ENCODE measurements at regions not wholly inside any gene's neighbourhood (a gene's known extent, or its start where the extent isn't known, plus 50 kb on each side); places are given as distances from the start of the nearest gene placed in this dataset.
"Not testable (repeated sequence)": the region's sequence is repeated elsewhere in the genome, so short reads cannot be mapped to it uniquely, and the experiment has no call there.

DNA sequence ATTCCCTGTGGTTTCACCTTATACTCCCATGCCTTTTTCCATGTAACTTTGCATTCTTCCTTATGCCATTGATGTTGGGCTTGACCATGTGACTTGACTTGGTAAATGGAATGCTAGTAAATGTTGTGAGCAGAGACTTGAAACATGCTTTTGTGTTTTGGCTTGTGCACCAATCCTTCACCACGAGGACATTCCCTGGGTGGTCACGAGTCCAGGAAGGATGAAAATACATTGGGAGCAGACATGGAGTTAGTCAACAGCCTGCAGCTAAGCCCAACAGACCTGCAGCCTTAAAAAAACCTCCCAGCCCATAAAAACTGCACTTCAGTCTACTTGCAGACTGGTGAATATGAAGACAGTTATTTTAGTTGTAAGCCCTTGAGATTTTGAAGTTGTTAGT is 116.5 kb upstream of the SPATS2L start:
- no peak overlapping the region for H3K4me3 ChIP-seq (ENCODE audit: control insufficient read depth, low read depth, low read length)
- no peak for DNase-seq (ENCODE audit: low read depth)
- TF ChIP-seq, protein P1, sequence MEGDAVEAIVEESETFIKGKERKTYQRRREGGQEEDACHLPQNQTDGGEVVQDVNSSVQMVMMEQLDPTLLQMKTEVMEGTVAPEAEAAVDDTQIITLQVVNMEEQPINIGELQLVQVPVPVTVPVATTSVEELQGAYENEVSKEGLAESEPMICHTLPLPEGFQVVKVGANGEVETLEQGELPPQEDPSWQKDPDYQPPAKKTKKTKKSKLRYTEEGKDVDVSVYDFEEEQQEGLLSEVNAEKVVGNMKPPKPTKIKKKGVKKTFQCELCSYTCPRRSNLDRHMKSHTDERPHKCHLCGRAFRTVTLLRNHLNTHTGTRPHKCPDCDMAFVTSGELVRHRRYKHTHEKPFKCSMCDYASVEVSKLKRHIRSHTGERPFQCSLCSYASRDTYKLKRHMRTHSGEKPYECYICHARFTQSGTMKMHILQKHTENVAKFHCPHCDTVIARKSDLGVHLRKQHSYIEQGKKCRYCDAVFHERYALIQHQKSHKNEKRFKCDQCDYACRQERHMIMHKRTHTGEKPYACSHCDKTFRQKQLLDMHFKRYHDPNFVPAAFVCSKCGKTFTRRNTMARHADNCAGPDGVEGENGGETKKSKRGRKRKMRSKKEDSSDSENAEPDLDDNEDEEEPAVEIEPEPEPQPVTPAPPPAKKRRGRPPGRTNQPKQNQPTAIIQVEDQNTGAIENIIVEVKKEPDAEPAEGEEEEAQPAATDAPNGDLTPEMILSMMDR (IDR thresholded peaks at IDR 0.05; ENCODE audit: control insufficient read depth, insufficient read depth, low read depth, low read length, missing control alignments) = no peak

DNA sequence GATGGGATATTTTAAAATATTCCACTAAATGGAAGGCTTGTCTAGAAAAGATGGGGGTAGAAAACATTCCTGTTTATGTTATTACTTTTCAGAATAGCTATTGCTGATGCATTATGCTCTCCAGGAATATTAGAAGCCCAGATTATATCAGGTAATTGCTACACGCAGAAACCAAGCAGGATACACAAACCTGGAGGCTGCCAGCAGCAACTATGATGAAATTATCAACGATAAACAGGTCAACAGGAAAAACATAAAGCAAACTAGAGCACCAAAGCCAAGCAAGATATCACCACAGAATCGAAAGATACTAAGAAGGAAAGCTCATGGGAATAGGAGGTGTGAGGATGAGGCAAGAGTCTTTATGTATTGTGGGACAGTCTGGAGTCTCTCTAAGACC is 113.2 kb upstream of the SPATS2L start:
- H3K4me3 ChIP-seq (ENCODE audit: control insufficient read depth, low read depth, low read length) = no peak overlapping the region
- DNase-seq (ENCODE audit: low read depth) = no peak

GRCh38 chr2:200193791-200194190 is 112.7 kb upstream of the SPATS2L start:
- TF ChIP-seq, protein P1 (IDR thresholded peaks at IDR 0.05; ENCODE audit: control insufficient read depth, insufficient read depth, low read depth, low read length, missing control alignments) = no peak
- no peak overlapping the region for H3K4me3 ChIP-seq (ENCODE audit: control insufficient read depth, low read depth, low read length)
- no peak for DNase-seq (ENCODE audit: low read depth)

More for the DNA sequence above, 113.2 kb upstream of the SPATS2L start:
- TF ChIP-seq, protein P1 (IDR thresholded peaks at IDR 0.05; ENCODE audit: control insufficient read depth, insufficient read depth, low read depth, low read length, missing control alignments) = no peak

- no peak overlapping the region for H3K4me3 ChIP-seq (ENCODE audit: control insufficient read depth, low read depth, low read length)
- TF ChIP-seq, protein P1 (IDR thresholded peaks at IDR 0.05; ENCODE audit: control insufficient read depth, insufficient read depth, low read depth, low read length, missing control alignments) = no peak
- no peak for DNase-seq (ENCODE audit: low read depth)
Measured at GRCh38 chr2:200194746-200195145, 111.7 kb upstream of the SPATS2L start.

DNA sequence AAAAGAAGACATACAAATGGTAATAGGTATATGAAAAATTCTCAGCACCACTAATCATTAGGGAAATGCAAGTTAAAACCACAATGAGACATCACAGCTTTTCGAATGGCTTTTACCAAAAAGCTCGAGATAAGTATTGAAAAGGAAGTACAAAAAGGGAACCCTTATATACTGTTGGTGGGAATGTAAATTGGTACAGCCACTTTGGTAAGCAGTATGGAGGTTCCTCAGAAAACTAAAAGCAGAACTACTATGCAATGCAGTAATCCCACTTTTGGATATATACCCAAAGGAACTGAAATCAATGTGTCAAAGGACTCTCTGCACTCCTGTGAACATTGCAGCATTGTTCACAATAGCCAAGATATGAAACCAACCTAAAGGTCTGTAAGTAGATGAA is 107.5 kb upstream of the SPATS2L start:
- TF ChIP-seq, protein P1 (IDR thresholded peaks at IDR 0.05; ENCODE audit: control insufficient read depth, insufficient read depth, low read depth, low read length, missing control alignments) = no peak
- H3K4me3 ChIP-seq (ENCODE audit: control insufficient read depth, low read depth, low read length) = no peak overlapping the region
- DNase-seq (ENCODE audit: low read depth) = no peak

DNA sequence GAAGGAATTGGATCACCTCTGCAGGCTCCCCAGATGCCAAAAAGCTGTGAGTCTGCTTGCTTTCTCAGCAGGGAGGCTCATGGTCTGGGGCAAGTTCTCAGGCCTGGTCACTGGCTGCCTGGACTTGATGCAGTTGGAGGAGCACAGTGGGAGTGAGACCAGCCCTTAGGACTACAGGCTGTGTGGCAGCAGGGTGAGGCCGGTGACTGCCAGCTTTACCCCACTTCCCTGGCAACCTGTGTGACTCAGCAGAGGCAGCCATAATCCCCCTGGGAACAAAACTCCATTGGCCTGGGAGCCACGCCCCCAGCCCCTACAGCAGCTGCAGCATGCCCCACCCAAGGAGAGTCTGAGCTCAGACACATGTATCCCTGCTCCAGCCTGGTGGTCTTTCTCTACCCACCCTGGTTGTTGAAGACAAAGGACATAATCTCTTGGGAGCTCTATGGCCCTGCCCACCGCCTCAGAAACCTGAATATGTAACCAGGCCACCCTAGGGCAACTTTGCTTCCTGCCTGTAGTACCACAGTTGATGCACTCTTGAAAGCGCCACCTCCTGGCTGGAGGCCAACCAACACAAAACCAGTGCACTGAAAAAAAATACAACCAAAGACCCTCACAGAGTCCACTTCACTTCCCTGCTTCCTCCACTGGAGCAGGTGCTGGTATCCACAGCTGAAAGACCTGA is 106.8 kb upstream of the SPATS2L start:
- H3K4me3 ChIP-seq (ENCODE audit: control insufficient read depth, low read depth, low read length) = no peak overlapping the region
- no peak for DNase-seq (ENCODE audit: low read depth)
- TF ChIP-seq, protein P1 (IDR thresholded peaks at IDR 0.05; ENCODE audit: control insufficient read depth, insufficient read depth, low read depth, low read length, missing control alignments) = no peak

GRCh38 chr2:200201839-200202238 is 104.7 kb upstream of the SPATS2L start:
- not testable (repeated sequence) for H3K4me3 ChIP-seq (ENCODE audit: control insufficient read depth, low read depth, low read length); DNase-seq (ENCODE audit: low read depth)

All from AG09309 (cell line).